Stimulated activated CD4-positive, alpha-beta T cell treated with anti-CD3 and anti-CD28 coated beads, Interleukin-2, amount 100 ng/mL, for 48 hours (primary cell): ENCODE measurements at regions not wholly inside any gene's neighbourhood (a gene's known extent, or its start where the extent isn't known, plus 50 kb on each side); places are given as distances from the start of the nearest gene placed in this dataset.

Source experiments
- DNase-seq, 2 donors: peaks; one replicate each; pipeline ENCODE4 v3.0.0-alpha.2; 2020

DNA sequence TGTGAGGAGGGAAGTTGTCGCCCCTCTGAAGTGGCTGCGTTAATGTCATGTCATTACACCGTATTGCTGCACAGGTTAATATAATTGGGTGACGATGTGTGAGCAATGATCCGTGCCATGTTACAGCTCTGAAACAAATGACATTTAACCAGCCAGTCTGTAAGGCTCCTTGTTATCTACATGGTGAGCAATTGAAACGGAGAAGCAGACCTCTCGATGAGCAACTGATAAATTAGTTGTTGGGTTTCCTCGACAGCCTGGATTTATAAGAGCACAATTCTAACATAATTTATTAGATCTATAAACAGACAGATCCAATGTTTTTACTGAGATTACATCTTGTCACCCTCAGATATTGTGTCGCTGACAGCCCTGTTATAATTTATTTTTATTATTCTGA is 49.9 kb upstream of the MAFB start:
- no peak for DNase-seq

DNA sequence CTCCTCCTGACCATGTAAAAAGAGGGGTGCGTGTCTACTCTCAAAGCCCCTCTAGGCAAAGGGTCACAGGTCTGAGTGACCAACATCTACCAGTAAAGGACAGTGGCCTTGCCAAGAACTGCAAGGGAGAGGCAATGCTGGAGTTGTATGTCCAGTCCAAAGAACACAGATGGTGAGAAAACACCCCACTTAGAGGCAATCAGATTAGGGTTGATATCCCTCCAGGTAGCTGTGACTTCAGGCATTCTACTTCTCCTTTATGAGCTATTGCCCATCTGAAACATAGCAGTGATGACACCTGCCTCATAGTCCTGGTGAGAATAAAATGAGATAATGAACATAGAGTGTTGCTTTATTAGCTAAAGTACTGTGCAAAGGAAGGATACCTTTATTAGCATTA is 50.8 kb upstream of the MAFB start:
- no peak for DNase-seq

- peak; percentile 33 to 37 for DNase-seq
Observed at GRCh38 chr20:40741507-40742106, 52.6 kb upstream of the MAFB start.

- no peak for DNase-seq
Observed at GRCh38 chr20:40743141-40743775, 54.2 kb upstream of the MAFB start.

DNA sequence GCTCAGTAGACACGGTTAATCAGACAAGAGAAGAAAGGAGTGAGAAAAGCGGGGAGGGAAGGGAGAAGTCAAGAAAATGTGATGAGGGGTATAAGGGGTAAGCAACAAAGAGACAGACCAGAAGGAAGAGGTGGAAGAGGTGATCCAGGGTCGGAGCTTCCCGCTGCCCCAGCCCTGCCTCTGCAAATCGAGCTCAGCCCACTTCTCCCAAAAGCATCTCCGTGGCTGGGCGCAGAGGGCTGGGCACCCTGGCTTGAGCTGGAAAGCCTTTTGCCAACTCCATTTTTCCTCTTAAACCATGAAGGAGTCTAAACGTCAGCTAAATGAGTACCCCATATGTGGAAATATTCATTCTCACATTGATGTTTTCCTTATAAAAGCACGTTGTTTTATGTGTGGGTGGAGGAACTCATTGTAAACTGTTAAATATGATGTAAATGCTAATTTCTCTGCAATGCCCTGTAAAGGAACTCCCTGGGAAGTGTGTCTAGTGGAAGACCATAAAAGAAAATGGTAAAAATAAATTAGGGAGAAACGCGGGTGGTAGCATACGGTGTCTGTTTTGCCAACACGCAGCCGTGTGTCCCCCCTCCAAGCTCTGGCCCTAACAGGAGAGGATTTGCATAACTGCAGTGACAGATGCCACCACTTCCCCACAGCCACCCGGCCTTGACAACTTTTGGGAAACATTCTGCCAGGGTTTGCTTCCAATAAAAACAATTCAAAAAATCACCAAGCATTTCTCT is 55.2 kb upstream of the MAFB start:
- no peak for DNase-seq

- no peak for DNase-seq
Observed at GRCh38 chr20:40744818-40745175, 55.8 kb upstream of the MAFB start.

- no peak for DNase-seq
Observed at GRCh38 chr20:40746251-40746650, 57.2 kb upstream of the MAFB start.

GRCh38 chr20:40748182-40748581 is 59.1 kb upstream of the MAFB start:
- no peak for DNase-seq

- DNase-seq, result no peak
Observed at GRCh38 chr20:40749985-40750506, 61.0 kb upstream of the MAFB start.

DNA sequence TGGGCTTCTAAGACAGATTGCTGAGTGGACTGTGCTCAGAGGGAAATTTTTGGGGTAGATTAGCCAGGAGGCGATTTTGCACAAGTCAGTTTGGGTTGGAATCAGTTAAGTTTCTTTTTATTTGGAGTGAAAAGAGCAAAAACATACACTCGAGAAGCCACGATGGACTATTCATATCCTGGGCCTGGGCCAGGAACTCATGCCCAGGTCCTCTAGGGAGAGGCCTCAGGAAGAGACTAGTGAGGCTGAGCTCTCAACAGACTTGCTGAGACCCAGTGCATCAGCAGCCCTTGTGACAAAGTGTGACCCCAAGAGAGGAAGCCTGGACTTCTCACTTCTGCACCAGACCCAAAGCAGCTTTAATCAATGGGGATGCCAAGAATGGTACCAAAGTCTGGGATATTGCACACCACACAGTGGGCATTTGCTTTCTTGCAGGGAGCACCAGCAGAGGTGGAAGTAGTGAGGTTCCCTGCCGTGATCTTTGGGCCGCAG is 61.6 kb upstream of the MAFB start:
- DNase-seq, result no peak

DNA sequence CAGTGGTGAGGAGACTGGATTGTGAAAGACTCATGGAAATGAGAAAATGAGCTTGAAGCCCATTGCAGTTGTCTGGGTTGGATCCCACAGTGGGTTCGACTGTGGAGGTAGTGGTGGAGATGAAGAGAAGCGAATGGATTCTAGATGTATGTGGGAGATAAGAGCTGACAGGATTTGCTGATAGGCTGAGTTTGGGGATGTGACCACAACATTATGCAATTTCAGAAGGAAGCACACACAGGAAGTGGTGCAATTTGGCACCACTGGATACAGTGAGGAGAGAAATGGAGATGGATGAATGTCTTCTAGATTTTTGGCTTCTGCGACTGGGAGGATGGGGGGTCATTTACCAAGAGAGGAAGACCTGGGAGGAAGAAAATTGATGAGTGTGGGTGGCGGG is 64.4 kb upstream of the MAFB start:
- DNase-seq, result no peak

DNA sequence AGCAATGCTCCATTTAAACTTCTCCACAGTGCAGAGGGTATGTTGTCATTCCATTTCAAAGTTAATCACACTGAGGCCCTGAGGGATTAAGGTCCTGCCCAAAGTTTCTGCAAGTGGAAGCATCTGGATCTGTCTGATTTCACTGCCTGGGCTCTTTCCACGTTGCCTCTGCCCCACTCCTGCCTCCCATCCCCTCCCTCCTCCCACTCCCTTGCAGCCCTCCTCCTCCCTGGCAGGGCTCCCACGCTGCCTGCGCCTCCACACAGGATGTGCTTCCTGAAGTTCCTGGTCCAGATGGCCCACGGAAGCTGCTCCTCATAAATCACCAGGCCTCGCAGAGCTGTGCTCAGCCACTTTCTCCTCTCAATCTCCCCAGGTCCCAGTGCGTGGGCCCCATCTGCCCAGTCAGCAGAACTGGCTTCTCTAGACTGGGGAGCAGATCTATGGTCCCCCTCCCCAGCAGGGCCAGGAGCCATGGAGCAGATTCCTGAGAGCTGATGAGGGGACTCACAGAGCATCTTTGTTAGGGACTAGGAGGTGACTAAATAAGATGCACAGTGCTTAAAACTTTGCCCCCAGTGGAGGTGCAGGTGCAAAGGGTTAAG is 65.4 kb upstream of the MAFB start:
- no peak for DNase-seq

GRCh38 chr20:40757087-40757486 is 68.1 kb upstream of the MAFB start:
- no peak for DNase-seq

DNA sequence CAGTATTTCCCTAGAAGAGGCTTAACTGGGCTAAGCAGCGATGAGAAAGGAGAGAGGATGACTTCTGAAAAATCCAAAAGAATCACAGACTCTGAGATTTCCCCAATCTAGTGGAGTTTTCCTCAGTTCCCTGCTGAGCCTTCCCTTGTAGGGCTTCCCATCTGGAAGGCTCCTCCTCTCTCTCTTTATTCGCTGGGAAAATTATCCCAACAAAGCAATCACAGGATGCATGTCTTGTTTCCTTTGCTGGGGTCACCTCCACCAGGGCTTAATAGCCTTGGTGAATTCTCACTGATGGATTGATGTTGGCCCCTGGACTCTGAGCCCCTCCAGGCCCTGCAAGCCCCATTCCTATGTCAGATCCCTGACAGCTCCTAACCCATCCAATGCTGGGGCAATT is 69.8 kb upstream of the MAFB start:
- no peak for DNase-seq

DNA sequence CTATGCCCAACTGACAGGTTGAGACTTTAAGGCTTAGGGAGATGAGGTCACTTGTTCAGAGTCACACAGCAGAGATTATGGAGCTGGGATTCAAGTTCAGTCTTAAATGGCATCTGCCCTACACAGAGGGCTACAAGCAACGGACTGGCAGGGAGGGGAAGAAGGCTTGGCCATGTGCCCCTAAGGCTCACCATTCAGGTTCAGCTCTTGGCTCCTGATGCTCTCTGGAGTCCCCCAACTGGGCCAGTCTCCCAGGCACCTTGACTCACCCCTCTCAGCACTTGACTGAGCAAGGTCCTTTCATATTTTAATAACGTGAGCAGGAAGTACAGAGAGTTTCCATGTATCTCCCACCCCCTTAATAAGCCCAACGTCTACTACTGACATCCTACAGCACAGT is 71.4 kb upstream of the MAFB start:
- no peak for DNase-seq

GRCh38 chr20:40763646-40764295 is 74.7 kb upstream of the MAFB start:
- no peak for DNase-seq

GRCh38 chr20:40765814-40766480 is 76.9 kb upstream of the MAFB start:
- no peak for DNase-seq

GRCh38 chr20:40766790-40767614 is 78.0 kb upstream of the MAFB start:
- DNase-seq, result no peak

GRCh38 chr20:40767615-40767924 is 78.5 kb upstream of the MAFB start:
- DNase-seq, result no peak

- no peak for DNase-seq
Observed at GRCh38 chr20:40768105-40768504, 79.1 kb upstream of the MAFB start.

GRCh38 chr20:40769677-40770285 is 80.7 kb upstream of the MAFB start:
- DNase-seq, result no peak
